MM.1S (cell line): ENCODE measurements at regions not wholly inside any gene's neighbourhood (a gene's known extent, or its start where the extent isn't known, plus 50 kb on each side); places are given as distances from the start of the nearest gene placed in this dataset.

ENCODE experiments used
- DNase-seq: peaks from one replicate; pipeline ENCODE4 v3.0.0-alpha.2; 2015
- H2AFZ ChIP-seq: fragments of 300-600 bp; sonication (generic); 2 replicates; pipeline ENCODE4 v1.6.0; 2016; ENCODE audit warnings: antibody characterized with exemption, low read length
- H3F3A ChIP-seq: fragments of 300-600 bp; sonication (generic); 2 replicates; pipeline ENCODE4 v1.6.1; 2016; ENCODE audit warnings: mild to moderate bottlenecking, antibody characterized with exemption, low read length, moderate library complexity, mixed read lengths; ENCODE audit not compliant: insufficient read depth
- H3K27ac ChIP-seq: fragments of 300-600 bp; sonication (generic); 2 replicates; pipeline ENCODE4 v1.5.1; 2016; ENCODE audit warnings: mild to moderate bottlenecking, low read length
- H3K27me3 ChIP-seq: fragments of 300-600 bp; sonication (generic); replicated peaks from 2 replicates; pipeline ENCODE4 v1.6.0; 2016; ENCODE audit warnings: low read length; ENCODE audit not compliant: insufficient read depth
- H3K36me3 ChIP-seq: fragments of 300-600 bp; sonication (generic); replicated peaks from 2 replicates; pipeline ENCODE4 v1.6.1; 2016; ENCODE audit warnings: mild to moderate bottlenecking, low read length, mixed read lengths; ENCODE audit not compliant: insufficient read depth
- H3K4me1 ChIP-seq: fragments of 300-600 bp; sonication (generic); 2 replicates; pipeline ENCODE4 v1.6.1; 2016; ENCODE audit warnings: low read length, mixed read lengths
- H3K4me2 ChIP-seq: fragments of 300-600 bp; sonication (generic); 2 replicates; pipeline ENCODE4 v1.6.0; 2016; ENCODE audit warnings: low read depth, low read length
- H3K4me3 ChIP-seq: fragments of 300-600 bp; sonication (generic); 2 replicates; pipeline ENCODE4 v1.5.1; 2016; ENCODE audit warnings: low read length, mixed read lengths
- H3K79me2 ChIP-seq: fragments of 300-600 bp; sonication (generic); 2 replicates; pipeline ENCODE4 v1.6.1; 2016; ENCODE audit warnings: mixed run types, low read length, mixed read lengths
- H3K9ac ChIP-seq: fragments of 300-600 bp; sonication (generic); 2 replicates; pipeline ENCODE4 v1.6.1; 2016; ENCODE audit warnings: low read length, mixed read lengths
- H3K9me2 ChIP-seq: fragments of 300-600 bp; sonication (generic); replicated peaks from 2 replicates; pipeline ENCODE4 v1.6.1; 2016; ENCODE audit warnings: mild to moderate bottlenecking, low read length, mixed read lengths; ENCODE audit not compliant: insufficient read depth
- H3K9me3 ChIP-seq: fragments of 300-600 bp; sonication (generic); replicated peaks from 2 replicates; pipeline ENCODE4 v1.6.1; 2016; ENCODE audit warnings: mild to moderate bottlenecking, low read length, mixed read lengths; ENCODE audit not compliant: insufficient read depth
- H4K20me1 ChIP-seq: fragments of 300-600 bp; sonication (generic); 2 replicates; pipeline ENCODE4 v1.6.1; 2016; ENCODE audit warnings: mild to moderate bottlenecking, low read length, moderate library complexity, mixed read lengths; ENCODE audit not compliant: insufficient read depth
- EZH2 ChIP-seq: fragments of 300-600 bp; sonication (generic); optimal IDR thresholded peaks from 2 replicates; pipeline ENCODE3; 2017; ENCODE audit warnings: low read depth, mild to moderate bottlenecking, antibody characterized with exemption, low read length, mixed read lengths
- EZH2phosphoT487 ChIP-seq: fragments of 300-600 bp; sonication (generic); IDR thresholded peaks from 2 replicates; pipeline ENCODE4 v1.6.1; 2018; ENCODE audit warnings: antibody characterized with exemption, low read length
- TF ChIP-seq, protein P1 (sequence below): fragments of 300-600 bp; sonication (generic); IDR thresholded peaks from 2 replicates; pipeline ENCODE4 v1.5.1; 2016; ENCODE audit warnings: antibody characterized with exemption, low read length, mixed read lengths

DNA sequence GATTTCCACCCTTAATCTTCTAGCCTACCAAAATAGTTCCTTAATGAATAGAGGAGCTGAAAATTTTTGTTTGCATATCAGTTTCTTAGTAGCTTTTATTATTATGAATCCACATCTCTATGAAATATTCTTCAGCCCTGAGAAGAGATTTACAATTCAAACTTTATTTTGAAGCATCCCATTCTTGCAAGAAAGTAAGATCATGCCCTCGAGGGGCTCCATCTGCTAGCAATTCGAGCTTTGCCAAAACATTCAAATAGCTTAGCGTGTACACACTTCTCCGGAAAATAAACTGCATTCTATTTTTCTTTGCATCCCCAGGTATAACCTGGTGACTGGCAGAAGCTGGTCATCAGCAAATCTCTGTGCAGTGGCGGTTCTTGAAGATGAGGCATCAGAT, 370.7 kb downstream of the MTRR start:
- no peak for DNase-seq
- Histone ChIP-seq H3K36me3 (no peaks in the 10 kb centered on the region), H3K4me3 (no peak overlapping the region), H3K79me2 (no peaks in the 10 kb centered on the region), H3K4me1 (no peaks in the 10 kb centered on the region), H3K27me3 (no peaks in the 10 kb centered on the region), H3F3A (no peaks in the 10 kb centered on the region), H3K9me3 (no peaks in the 10 kb centered on the region), H3K9me2 (no peaks in the 10 kb centered on the region), H2AFZ (no peak overlapping the region), H3K9ac (no peak overlapping the region), H4K20me1 (no peaks in the 10 kb centered on the region), H3K27ac (no peak overlapping the region), H3K4me2 (no peak overlapping the region)
- TF ChIP-seq EZH2 = no peak
- TF ChIP-seq, protein P1, sequence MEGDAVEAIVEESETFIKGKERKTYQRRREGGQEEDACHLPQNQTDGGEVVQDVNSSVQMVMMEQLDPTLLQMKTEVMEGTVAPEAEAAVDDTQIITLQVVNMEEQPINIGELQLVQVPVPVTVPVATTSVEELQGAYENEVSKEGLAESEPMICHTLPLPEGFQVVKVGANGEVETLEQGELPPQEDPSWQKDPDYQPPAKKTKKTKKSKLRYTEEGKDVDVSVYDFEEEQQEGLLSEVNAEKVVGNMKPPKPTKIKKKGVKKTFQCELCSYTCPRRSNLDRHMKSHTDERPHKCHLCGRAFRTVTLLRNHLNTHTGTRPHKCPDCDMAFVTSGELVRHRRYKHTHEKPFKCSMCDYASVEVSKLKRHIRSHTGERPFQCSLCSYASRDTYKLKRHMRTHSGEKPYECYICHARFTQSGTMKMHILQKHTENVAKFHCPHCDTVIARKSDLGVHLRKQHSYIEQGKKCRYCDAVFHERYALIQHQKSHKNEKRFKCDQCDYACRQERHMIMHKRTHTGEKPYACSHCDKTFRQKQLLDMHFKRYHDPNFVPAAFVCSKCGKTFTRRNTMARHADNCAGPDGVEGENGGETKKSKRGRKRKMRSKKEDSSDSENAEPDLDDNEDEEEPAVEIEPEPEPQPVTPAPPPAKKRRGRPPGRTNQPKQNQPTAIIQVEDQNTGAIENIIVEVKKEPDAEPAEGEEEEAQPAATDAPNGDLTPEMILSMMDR = no peak
- TF ChIP-seq EZH2phosphoT487 = no peak

DNA sequence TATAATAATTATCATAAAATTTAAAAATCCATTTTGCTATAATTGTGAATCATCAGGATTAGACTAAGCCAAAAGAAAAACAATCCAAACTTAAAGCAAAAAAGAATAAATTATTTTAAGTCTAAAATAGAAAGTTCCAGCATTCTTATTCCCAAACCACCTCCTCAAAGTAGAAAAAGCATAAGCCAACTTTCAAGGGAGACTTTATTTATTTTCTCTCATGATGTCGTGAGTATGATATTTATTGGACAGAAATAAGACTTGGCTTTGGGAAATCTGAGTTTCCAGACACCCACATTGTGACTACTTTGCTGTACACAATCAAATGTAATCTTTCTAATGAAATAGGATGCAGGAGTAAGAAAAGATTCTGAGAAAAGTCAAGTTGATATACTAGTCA, 372.1 kb downstream of the MTRR start:
- no peaks in the 10 kb centered on the region for H3K79me2 ChIP-seq
- no peak overlapping the region for H3K27ac ChIP-seq
- no peak overlapping the region for H3K4me3 ChIP-seq
- TF ChIP-seq, protein P1 = no peak
- no peak for TF ChIP-seq EZH2phosphoT487
- TF ChIP-seq EZH2 = no peak
- H3K9ac ChIP-seq = no peak overlapping the region
- DNase-seq = no peak
- H3K9me3 ChIP-seq = no peaks in the 10 kb centered on the region
- no peaks in the 10 kb centered on the region for H3K4me1 ChIP-seq
- H3K4me2 ChIP-seq = no peak overlapping the region
- no peak overlapping the region for H2AFZ ChIP-seq
- no peaks in the 10 kb centered on the region for H3K36me3 ChIP-seq
- no peaks in the 10 kb centered on the region for H3K9me2 ChIP-seq
- no peaks in the 10 kb centered on the region for H3K27me3 ChIP-seq
- no peaks in the 10 kb centered on the region for H4K20me1 ChIP-seq
- H3F3A ChIP-seq = no peaks in the 10 kb centered on the region

DNA sequence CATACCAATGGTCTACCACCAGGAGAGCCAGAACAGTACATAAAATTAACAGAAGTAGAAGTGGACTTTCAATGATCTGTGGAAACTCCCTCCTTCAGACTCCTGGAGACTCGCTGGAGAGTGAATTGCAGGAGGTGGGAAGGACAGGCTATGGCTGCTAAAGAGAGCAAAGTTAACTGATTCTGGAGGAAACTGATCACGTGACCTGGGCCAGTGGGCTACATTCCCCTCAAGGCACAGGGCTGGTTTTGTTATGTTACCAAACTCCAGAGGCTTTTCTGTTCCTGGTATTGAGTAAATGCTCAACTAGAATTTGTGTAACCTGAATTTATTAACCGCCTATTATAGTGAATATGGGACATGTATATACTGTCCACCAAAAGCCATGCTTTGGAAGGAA, 372.6 kb downstream of the MTRR start:
- no peaks in the 10 kb centered on the region for H3F3A ChIP-seq
- no peaks in the 10 kb centered on the region for H3K36me3 ChIP-seq
- H3K9me3 ChIP-seq = no peaks in the 10 kb centered on the region
- no peaks in the 10 kb centered on the region for H4K20me1 ChIP-seq
- no peaks in the 10 kb centered on the region for H3K79me2 ChIP-seq
- no peak overlapping the region for H3K9ac ChIP-seq
- no peak overlapping the region for H3K27ac ChIP-seq
- no peak overlapping the region for H2AFZ ChIP-seq
- no peak overlapping the region for H3K4me2 ChIP-seq
- no peaks in the 10 kb centered on the region for H3K4me1 ChIP-seq
- TF ChIP-seq EZH2phosphoT487 = no peak
- no peak for TF ChIP-seq EZH2
- TF ChIP-seq, protein P1 = no peak
- H3K9me2 ChIP-seq = no peaks in the 10 kb centered on the region
- DNase-seq = no peak
- H3K4me3 ChIP-seq = no peak overlapping the region
- H3K27me3 ChIP-seq = no peaks in the 10 kb centered on the region
